Lung microvascular endothelial cell (primary cell): ENCODE measurements at regions not wholly inside any gene's neighbourhood (a gene's known extent, or its start where the extent isn't known, plus 50 kb on each side); places are given as distances from the start of the nearest gene placed in this dataset.

Experiments
- DNase-seq, 2 donors: peaks; one replicate each; pipeline versions ENCODE4 v3.0.0 to v3.0.0-alpha.2; 2010; ENCODE audit warnings: low read depth in 2 of 2

GRCh38 chr5:133775584-133776304 lies 163.4 kb upstream of the FSTL4 start:
- DNase-seq, result no peak

DNA sequence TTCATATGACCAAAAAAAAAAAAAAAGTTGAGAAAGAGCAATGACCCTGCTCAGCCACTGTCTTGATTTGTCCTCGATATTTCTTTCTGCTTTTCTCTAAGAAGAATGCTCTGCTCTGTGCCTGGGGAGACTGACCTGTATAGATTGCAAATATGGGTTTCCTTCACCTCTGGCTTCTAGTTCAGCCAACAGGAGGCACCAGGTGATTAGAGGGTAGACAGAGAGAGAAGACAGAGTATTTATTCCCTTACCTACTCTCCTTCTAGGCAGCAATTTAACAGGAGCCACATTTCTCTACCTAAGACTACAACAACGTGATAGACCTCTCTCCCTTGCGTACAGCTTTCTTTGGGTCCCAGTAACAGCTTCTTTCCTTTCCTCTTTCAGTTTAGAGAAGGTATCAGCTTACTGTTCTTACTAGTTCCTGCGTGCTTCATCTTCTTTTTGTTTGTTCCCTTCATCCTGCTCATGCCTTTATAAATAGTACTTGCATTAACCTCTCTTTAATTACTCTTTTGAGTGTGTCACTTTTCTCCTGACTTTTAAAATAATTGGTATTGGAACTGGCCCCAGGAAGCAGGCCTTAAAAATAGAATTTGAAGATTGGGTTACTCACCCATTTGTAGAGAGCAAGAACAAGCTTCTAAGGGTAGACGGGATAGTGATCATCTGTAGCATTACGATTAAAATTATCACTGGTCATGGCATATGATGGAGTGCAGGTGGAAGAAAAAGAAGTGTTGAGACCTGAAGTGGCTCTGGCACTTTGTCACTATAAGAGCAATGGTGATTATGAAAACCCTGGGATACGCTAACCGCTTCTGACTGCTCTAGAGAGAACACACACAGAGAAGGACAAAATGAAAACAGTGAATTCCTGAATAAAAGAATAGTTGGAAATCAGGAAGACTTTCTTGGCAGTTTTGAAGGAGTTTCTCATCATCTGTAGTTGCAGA lies 161.2 kb upstream of the FSTL4 start:
- DNase-seq, result no peak

- no peak for DNase-seq
These were observed 157.5 kb upstream of the FSTL4 start for GRCh38 chr5:133769842-133770241.

- DNase-seq, result peak in 1 of 2 donors; percentile 17
These were observed 151.4 kb upstream of the FSTL4 start for GRCh38 chr5:133763744-133764143.

DNA sequence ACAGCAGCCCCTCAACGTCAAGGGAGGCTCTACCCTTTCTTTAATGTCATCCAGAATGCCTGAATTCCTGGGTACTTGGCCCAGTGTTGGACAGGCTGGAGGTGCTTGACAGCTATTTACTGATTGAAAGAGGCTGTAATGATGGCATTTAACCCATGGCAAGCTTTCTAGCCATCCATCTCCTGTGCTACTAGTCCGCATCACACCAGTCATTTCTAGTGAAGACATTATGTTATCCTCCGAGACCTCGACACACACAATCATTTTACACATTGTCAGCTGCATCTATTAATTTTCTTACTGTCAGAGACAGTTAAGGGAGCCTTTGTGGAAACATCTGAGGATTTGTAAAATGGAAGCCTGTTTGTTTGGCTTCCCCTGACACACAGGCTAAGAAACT lies 149.3 kb upstream of the FSTL4 start:
- no peak for DNase-seq

- no peak for DNase-seq
These were observed 148.2 kb upstream of the FSTL4 start for GRCh38 chr5:133760532-133760931.

DNA sequence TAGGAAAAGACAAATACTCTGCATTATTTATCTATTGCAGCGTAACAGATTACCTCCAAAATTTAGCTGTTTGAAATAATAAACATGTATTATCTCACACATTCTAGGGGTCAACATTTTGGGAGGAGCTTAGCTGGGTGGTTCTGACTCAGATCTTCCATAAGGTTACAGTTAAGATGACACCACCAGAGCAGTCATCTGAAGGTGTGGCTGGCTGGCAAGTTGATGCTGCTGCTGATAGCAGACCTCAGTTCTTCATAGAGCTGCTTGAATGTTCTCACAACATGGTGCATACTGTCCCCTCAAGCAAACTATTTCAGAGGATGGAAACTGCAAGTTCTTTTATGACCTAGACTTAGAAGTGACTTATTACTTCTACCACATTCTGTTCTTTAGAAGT lies 146.3 kb upstream of the FSTL4 start:
- no peak for DNase-seq

DNA sequence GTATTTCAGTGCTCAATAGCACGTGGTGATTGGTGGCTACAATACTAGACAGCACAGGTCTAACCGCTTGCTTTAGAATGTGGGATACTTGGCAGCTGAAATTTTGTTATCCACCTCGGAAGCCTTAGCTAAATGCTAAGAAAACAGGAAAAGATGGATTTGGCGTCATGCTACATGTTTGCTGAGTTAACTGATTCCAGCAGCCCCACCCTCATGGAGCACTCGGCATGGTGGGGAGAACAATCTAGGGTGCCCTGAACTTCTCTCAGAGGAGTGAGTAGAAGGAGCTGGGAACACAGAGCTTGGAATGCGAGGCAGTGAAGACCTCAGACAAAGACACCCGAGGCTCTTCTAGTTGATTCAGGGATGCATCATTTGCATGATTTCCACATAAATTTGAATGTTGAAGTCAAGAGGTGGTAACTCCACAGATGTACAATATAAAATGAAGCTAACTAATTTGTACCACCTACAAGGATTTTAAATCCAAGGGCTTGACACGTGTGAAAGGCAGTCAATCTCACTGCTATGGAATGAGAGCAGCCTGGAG lies 145.1 kb upstream of the FSTL4 start:
- DNase-seq, result no peak

DNA sequence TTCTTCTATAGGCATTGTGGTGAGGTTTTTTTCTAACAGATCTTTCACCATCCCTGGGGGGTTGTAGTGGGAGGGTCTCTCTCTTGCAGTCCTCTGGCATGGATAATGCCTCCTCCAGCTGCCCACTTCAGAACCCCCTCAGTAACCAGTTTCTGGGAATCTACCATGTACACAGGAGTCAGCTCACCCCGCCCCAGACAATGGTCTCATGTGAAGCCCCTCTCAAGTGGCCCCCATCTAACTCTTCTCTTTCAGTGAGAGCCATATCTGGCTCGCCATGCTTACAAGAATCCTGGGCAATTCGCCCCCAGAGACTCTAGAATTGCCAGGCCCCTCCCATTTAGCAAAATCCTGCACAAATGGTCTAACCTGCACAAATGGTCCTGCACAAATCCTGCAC lies 144.4 kb upstream of the FSTL4 start:
- DNase-seq, result no peak

DNA sequence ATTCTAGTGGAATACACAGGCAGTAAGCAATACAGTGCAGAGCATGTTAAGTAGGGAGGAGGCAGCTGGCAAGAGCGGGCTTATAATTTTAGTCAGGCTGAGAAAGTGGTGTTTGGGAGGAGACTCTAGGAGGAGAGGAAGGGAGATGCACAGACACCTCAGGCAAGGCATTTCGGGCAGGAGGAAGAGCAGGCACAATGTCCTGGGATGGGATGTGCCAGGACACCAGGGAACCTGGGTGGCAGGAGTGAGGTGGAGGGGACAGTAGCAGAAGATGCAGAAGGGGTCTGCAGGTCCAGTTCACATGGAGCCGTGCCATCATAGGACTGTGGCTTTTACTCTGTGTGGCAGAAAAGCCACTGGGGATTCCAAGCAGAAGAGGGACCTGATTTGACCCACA lies 143.7 kb upstream of the FSTL4 start:
- DNase-seq, result no peak

- DNase-seq, result peak; percentile 31 to 51
These were observed 142.3 kb upstream of the FSTL4 start for GRCh38 chr5:133754575-133755169.

DNA sequence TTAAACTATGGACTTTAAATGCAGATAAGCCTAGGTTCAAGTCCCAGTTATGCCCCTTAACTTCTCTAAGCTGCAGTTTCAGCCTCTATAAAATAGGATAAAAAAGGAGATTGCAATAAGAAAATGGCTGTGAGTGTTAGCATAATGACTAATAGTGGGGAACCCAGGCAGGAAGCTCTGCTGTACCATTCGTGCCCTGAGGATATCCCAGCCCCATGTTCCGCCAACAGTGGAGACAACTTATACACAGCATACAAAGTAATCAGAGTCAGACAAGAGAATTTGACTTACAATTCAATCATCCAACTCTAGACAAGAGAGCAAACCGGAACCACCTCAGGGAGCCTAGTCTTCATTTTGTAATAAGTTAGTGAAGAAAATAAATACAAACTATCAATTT lies 141.5 kb upstream of the FSTL4 start:
- peak; percentile 42 to 65 for DNase-seq

DNA sequence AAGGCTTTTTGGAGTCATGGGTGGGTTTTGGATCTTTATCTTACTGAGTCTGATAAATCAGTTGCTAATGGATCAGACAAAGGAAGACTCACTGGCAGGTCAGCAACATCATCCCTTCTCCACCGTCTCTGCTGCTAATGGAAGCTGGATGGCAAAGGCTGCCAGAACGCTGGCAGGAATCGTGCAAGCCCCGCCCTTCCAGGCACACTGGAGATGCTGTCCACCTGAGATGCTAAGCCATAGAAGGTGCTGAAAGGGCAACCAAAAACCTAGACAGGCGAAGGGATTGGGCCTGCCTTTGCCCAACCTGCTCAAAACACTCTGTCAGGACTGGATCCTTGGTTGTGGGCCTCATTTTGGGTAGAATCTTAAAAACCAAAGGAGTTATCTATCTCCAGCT lies 139.5 kb upstream of the FSTL4 start:
- DNase-seq, result no peak

DNA sequence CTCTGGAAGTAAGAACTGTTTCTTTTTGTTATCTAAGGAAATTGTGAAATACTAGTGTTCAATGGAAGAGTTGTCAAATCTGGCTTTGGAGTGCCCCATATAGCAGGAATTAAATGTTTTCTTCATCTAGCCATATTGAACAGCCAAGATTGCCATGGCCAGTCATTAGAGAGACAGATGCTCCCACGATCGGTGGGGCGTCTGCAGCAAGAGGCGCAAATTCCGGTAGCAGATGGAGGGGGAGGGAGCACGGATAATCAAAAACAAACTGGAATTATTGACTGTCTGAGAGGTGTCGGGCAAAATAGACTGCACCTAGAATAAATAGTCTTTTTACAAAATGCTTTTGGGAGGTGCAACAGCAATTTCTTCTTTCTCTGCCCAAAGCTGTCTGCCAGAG lies 139.1 kb upstream of the FSTL4 start:
- DNase-seq, result no peak

DNA sequence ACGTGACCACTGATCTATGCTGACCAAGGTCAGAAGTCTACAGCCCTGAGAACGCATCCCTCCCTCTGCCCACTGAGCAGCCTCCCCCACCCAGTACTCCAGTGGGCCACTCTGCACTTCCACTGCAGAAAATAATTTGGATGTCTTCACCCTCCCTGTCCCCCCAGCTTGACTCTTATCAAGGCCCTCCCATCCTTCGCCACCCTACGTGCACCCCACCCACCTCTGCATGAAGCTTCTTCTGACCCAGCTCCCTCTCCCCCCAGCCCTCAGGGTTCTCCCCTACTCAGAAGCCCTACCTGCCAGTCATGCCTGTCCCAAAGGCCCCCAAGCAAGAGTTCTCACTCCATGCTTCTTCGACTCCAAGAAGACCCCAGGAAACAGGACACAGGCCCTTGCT lies 138.5 kb upstream of the FSTL4 start:
- DNase-seq, result no peak

GRCh38 chr5:133750356-133750755 lies 138.0 kb upstream of the FSTL4 start:
- no peak for DNase-seq

DNA sequence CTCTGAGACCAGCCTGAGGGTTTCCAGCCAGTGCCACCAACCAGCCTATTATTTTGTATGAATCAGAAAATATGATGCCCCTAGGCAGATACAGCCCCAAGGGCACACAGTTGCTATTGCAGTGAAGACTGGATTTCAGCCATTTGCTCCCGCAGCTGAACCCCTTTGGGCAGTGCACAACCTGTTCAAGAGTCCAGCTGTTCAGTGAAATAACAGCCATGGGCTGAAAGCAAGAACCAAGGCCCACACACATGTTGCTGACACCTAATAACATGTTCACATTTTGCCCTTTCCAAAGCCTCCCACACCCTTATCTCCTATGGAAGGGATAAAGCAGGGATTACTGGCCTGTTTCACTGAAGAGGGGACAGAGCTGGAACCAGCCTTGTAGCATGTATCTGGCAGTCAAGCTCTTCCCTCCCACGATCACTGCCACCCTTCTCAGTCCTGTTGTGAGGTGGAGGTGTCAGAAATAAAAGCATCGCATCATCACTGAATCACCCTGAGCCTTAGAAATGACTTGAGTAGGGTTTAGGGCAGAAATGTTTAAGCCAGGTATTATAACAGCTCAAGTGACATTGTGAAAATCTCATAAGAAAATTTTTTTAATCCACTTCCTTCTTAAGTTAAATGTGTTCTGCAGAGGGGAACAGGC lies 137.1 kb upstream of the FSTL4 start:
- DNase-seq, result no peak

GRCh38 chr5:133746834-133747233 lies 134.5 kb upstream of the FSTL4 start:
- no peak for DNase-seq

GRCh38 chr5:133744960-133745308 lies 132.6 kb upstream of the FSTL4 start:
- DNase-seq, result no peak

DNA sequence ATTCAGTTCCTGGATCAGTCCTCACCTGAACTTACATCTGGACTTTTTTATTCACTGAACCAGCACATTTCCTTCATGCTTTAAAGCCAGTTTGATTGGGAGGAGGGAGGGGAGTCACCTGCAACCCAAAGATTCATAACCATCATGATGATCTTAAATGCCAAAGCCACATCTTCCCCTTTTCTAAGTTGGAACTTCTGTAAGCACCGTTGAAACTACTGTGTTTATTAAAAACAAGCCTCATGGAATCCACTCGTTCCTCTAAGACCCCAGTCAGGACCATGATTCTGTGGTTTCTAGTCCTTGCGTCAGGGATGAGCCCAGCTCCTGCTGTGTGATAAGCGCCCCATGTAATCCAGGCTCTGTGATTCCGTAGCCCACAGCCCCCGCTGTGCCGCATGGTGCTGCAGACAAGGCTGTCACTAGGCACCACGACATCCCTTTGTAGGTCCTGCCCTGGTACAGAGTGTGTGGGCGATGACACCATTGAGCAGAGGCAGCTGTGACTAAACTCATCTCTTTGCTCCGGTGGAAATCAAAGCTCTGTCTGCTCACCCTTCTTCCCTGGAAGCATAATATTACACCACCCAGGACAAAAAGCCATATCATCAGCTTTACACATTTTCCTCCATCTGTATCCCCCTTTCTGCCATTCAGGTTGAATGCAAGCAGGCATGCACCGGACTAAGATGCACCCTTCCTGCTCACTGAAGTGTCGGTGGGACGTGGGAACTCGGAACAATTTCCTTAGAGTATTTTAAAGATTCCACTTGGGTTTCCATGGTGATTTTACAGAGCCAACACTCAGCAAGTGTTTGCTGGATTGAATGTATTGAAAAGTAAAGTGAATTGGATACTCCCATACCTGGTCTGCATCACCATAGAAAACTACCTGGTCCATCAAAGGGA lies 132.0 kb upstream of the FSTL4 start:
- DNase-seq, result no peak
